Stomach (tissue), 8 donors: ENCODE measurements at regions not wholly inside any gene's neighbourhood (a gene's known extent, or its start where the extent isn't known, plus 50 kb on each side); places are given as distances from the start of the nearest gene placed in this dataset.
"Not testable (repeated sequence)": the region's sequence is repeated elsewhere in the genome, so short reads cannot be mapped to it uniquely, and the experiment has no call there.

Experiments
- DNase-seq, 2 donors: peaks; one replicate each; pipeline versions ENCODE4 v3.0.0 to v3.0.0-alpha.2; 2013 to 2019
- H3K27ac ChIP-seq, 5 donors: fragments of 200-600 bp in 4 of 5; sonication (generic) in 4 of 5; one replicate each; pipeline ENCODE4 v1.5.1; 2013 to 2019; ENCODE audit warnings: mild to moderate bottlenecking in 1 of 5, moderate library complexity in 1 of 5
- H3K27me3 ChIP-seq, 3 donors: fragments of 200-600 bp; sonication (generic); one replicate each; pipeline ENCODE4 v1.5.1; 2017 to 2019; ENCODE audit warnings: mixed run types in 1 of 3
- H3K36me3 ChIP-seq, 4 donors: fragments of 200-600 bp; sonication (generic); 1 replicate in 3 of 4; 2 replicates in 1 of 4; pipeline ENCODE4 v1.5.1; 2016 to 2019
- H3K4me1 ChIP-seq, 4 donors: fragments of 200-600 bp; sonication (generic); one replicate each; pipeline ENCODE4 v1.5.1; 2016 to 2019
- H3K4me3 ChIP-seq, 4 donors: fragments of 200-600 bp; sonication (generic) in 3 of 4; one replicate each; pipeline ENCODE4 v1.5.1; 2016 to 2019; ENCODE audit warnings: mild to moderate bottlenecking in 1 of 4
- H3K9me3 ChIP-seq, 4 donors: fragments of 200-600 bp; sonication (generic); one replicate each; pipeline ENCODE4 v1.5.1; 2016 to 2019
- WGBS, 5 donors: extraction: QIAGEN DNeasy Blood & Tissue Kit in 3 of 5; methylation state at CpG; one replicate each; pipeline versions ENCODE4 v1.1.5 to v1.1.7; 2013 to 2018; 5-methylcytosine and 5-hydroxymethylcytosine counted together
- intact Hi-C: fragments of 100-400 bp; cut with DNase I; formaldehyde crosslinking; loops from one replicate; pipeline ENCODE4 v1.15.1; 2023; ENCODE audit warnings: low total_unique reads
- donor health status: healthy with polysubstance abuse.
- donor health status: Bipolar disorder and iron deficiency.
- donor health status: healthy.

- H3K27me3 ChIP-seq, DNase-seq, H3K4me1 ChIP-seq, H3K36me3 ChIP-seq, H3K9me3 ChIP-seq, intact Hi-C loops, H3K4me3 ChIP-seq, H3K27ac ChIP-seq: not testable (repeated sequence)
Observed at GRCh38 chr7:76862241-76862640, 169.9 kb downstream of the SPDYE17 start.

GRCh38 chr7:76859933-76860332 is 172.2 kb downstream of the SPDYE17 start:
- H3K4me1 ChIP-seq, H3K9me3 ChIP-seq, H3K36me3 ChIP-seq, H3K27ac ChIP-seq, DNase-seq, H3K27me3 ChIP-seq, intact Hi-C loops, H3K4me3 ChIP-seq: not testable (repeated sequence)
- 17 to 61% (median 39%) methylated on average over 5 of the region's 5 CpGs for WGBS, 5 donors

GRCh38 chr7:76854631-76855030 is 177.5 kb downstream of the SPDYE17 start:
- H3K9me3 ChIP-seq, H3K27ac ChIP-seq, H3K4me3 ChIP-seq, H3K36me3 ChIP-seq, H3K4me1 ChIP-seq, DNase-seq, H3K27me3 ChIP-seq, intact Hi-C loops: not testable (repeated sequence)

GRCh38 chr7:76852787-76853584 is 179.2 kb downstream of the SPDYE17 start:
- H3K27me3 ChIP-seq, H3K9me3 ChIP-seq, H3K4me3 ChIP-seq, H3K4me1 ChIP-seq, H3K27ac ChIP-seq, intact Hi-C loops, DNase-seq, H3K36me3 ChIP-seq: not testable (repeated sequence)
- WGBS, 5 donors: 71 to 92% (median 74%) methylated on average over 6 of the region's 6 CpGs

- H3K27me3 ChIP-seq, H3K9me3 ChIP-seq, intact Hi-C loops, H3K4me1 ChIP-seq, H3K36me3 ChIP-seq, DNase-seq, H3K27ac ChIP-seq, H3K4me3 ChIP-seq: not testable (repeated sequence)
- WGBS, 5 donors: 83 to 100% (median 86%) methylated on average over 1 of the region's 1 CpG; no CpG with 5 or more reads in 2 of the 5 donors
Observed at GRCh38 chr7:76852362-76852761, 179.8 kb downstream of the SPDYE17 start.

GRCh38 chr7:76851617-76852016 is 180.5 kb downstream of the SPDYE17 start:
- H3K4me3 ChIP-seq, H3K27ac ChIP-seq, H3K36me3 ChIP-seq, H3K4me1 ChIP-seq, DNase-seq, H3K27me3 ChIP-seq, H3K9me3 ChIP-seq, intact Hi-C loops: not testable (repeated sequence)
- WGBS, 5 donors: 59 to 100% (median 75%) methylated on average over 1 to 5 of the region's 5 CpGs; no CpG with 5 or more reads in 1 of the 5 donors

GRCh38 chr7:76849887-76850563 is 182.1 kb downstream of the SPDYE17 start:
- H3K4me3 ChIP-seq, H3K27me3 ChIP-seq, DNase-seq, H3K36me3 ChIP-seq, H3K27ac ChIP-seq, H3K9me3 ChIP-seq, intact Hi-C loops, H3K4me1 ChIP-seq: not testable (repeated sequence)
- WGBS, 5 donors: 84 to 88% (median 86%) methylated on average over 2 of the region's 2 CpGs

- H3K9me3 ChIP-seq, H3K27ac ChIP-seq: not testable (repeated sequence)
- 80 to 95% (median 84%) methylated on average over 3 of the region's 3 CpGs for WGBS, 5 donors
Observed at GRCh38 chr7:76839879-76840278, 192.3 kb downstream of the SPDYE17 start.

GRCh38 chr7:76839214-76839613 is 192.9 kb downstream of the SPDYE17 start:
- H3K4me1 ChIP-seq, H3K27ac ChIP-seq, H3K27me3 ChIP-seq, H3K9me3 ChIP-seq, DNase-seq, intact Hi-C loops, H3K36me3 ChIP-seq, H3K4me3 ChIP-seq: not testable (repeated sequence)
- WGBS, 5 donors: 88 to 95% (median 93%) methylated on average over 1 of the region's 1 CpG

More at GRCh38 chr7:76839879-76840278, 192.3 kb downstream of the SPDYE17 start:
- H3K27me3 ChIP-seq, H3K4me1 ChIP-seq, H3K36me3 ChIP-seq, DNase-seq, H3K4me3 ChIP-seq, intact Hi-C loops: not testable (repeated sequence)

GRCh38 chr7:76838357-76838756 is 193.8 kb downstream of the SPDYE17 start:
- H3K4me3 ChIP-seq, H3K9me3 ChIP-seq, intact Hi-C loops, DNase-seq, H3K27me3 ChIP-seq, H3K36me3 ChIP-seq, H3K27ac ChIP-seq, H3K4me1 ChIP-seq: not testable (repeated sequence)
- WGBS, 5 donors: 43 to 61% (median 52%) methylated on average over 1 of the region's 1 CpG

GRCh38 chr7:76829233-76829632 is 202.2 kb upstream of the POMZP3 start:
- H3K27me3 ChIP-seq, H3K9me3 ChIP-seq, H3K36me3 ChIP-seq, H3K4me3 ChIP-seq, intact Hi-C loops, H3K27ac ChIP-seq, H3K4me1 ChIP-seq: not testable (repeated sequence)
- DNase-seq: peak in 1 of 2 donors; percentile 9
- WGBS, 5 donors: 46 to 61% (median 53%) methylated on average over 3 of the region's 3 CpGs

GRCh38 chr7:76826181-76826580 is 199.1 kb upstream of the POMZP3 start:
- H3K36me3 ChIP-seq, H3K4me3 ChIP-seq, H3K27ac ChIP-seq, DNase-seq, H3K4me1 ChIP-seq, H3K27me3 ChIP-seq, H3K9me3 ChIP-seq, intact Hi-C loops: not testable (repeated sequence)
- 93 to 96% (median 96%) methylated on average over 4 of the region's 4 CpGs for WGBS, 5 donors
